Right atrium auricular region (tissue), 2 donors: ENCODE measurements at regions not wholly inside any gene's neighbourhood (a gene's known extent, or its start where the extent isn't known, plus 50 kb on each side); places are given as distances from the start of the nearest gene placed in this dataset.

ENCODE experiments used
- DNase-seq: peaks from one replicate; pipeline ENCODE4 v3.0.0-alpha.2; 2019; ENCODE audit warnings: low spot score
- H3K27ac ChIP-seq, 2 donors: fragments of 200-600 bp; sonication (generic); 1 replicate in 1 of 2; 2 replicates in 1 of 2; pipeline ENCODE4 v1.5.1; 2016 to 2019
- H3K27me3 ChIP-seq, 2 donors: fragments of 200-600 bp; sonication (generic); one replicate each; pipeline versions ENCODE4 v1.5.1 to v1.6.0; 2017 to 2019
- H3K36me3 ChIP-seq: fragments of 200-600 bp; sonication (generic); one replicate; pipeline ENCODE4 v1.5.1; 2016
- H3K4me1 ChIP-seq, 2 donors: fragments of 200-600 bp; sonication (generic); one replicate each; pipeline versions ENCODE4 v1.5.1 to v1.6.0; 2017 to 2019
- H3K4me3 ChIP-seq, 2 donors: fragments of 200-600 bp; sonication (generic); 1 replicate in 1 of 2; 2 replicates in 1 of 2; pipeline ENCODE4 v1.5.1; 2017 to 2019; ENCODE audit warnings: mild to moderate bottlenecking in 1 of 2, moderate library complexity in 1 of 2
- H3K9me3 ChIP-seq, 2 donors: fragments of 200-600 bp; sonication (generic); one replicate each; pipeline ENCODE4 v1.5.1; 2019
- CTCF ChIP-seq, 2 donors: fragments of 200-600 bp; sonication (generic); IDR thresholded peaks; one replicate each; pipeline ENCODE4 v1.5.1; 2019; ENCODE audit warnings: antibody characterized with exemption in 2 of 2

- Histone ChIP-seq H3K4me1 (peaks cover 0 to 7% of the 10 kb centered on the region in 2 donors), H3K36me3 (no peaks in the 10 kb centered on the region), H3K27me3 (no peaks in the 10 kb centered on the region), H3K27ac (no peak overlapping the region), H3K9me3 (peaks cover 0 to 13% of the 10 kb centered on the region in 2 donors), H3K4me3 (no peak overlapping the region)
- no peak for TF ChIP-seq CTCF (IDR thresholded peaks at IDR 0.05)
- no peak for DNase-seq
Measured at GRCh38 chr13:79772811-79773210, 291.9 kb downstream of the NDFIP2 start.

- Histone ChIP-seq H3K4me1 (peaks cover 0 to 7% of the 10 kb centered on the region in 2 donors), H3K9me3 (peaks cover 0 to 13% of the 10 kb centered on the region in 2 donors), H3K36me3 (no peaks in the 10 kb centered on the region), H3K4me3 (no peak overlapping the region), H3K27me3 (no peaks in the 10 kb centered on the region), H3K27ac (no peak overlapping the region)
- TF ChIP-seq CTCF (IDR thresholded peaks at IDR 0.05): no peak
- DNase-seq: no peak
Measured at GRCh38 chr13:79771493-79771892, 290.5 kb downstream of the NDFIP2 start.

- no peaks in the 10 kb centered on the region for H3K4me1 ChIP-seq
- H3K4me3 ChIP-seq: no peak overlapping the region
- H3K27ac ChIP-seq: no peak overlapping the region
- H3K36me3 ChIP-seq: no peaks in the 10 kb centered on the region
- no peaks in the 10 kb centered on the region for H3K27me3 ChIP-seq
- peaks cover 0 to 13% of the 10 kb centered on the region in 2 donors for H3K9me3 ChIP-seq
- no peak for DNase-seq
- no peak for TF ChIP-seq CTCF (IDR thresholded peaks at IDR 0.05)
Measured at GRCh38 chr13:79770056-79770455, 289.1 kb downstream of the NDFIP2 start.

- H3K27ac ChIP-seq: no peak overlapping the region
- H3K27me3 ChIP-seq: no peaks in the 10 kb centered on the region
- no peak for DNase-seq
- H3K4me1 ChIP-seq: no peaks in the 10 kb centered on the region
- TF ChIP-seq CTCF (IDR thresholded peaks at IDR 0.05): no peak
- H3K36me3 ChIP-seq: no peaks in the 10 kb centered on the region
- no peak overlapping the region for H3K4me3 ChIP-seq
- peaks cover 0 to 12% of the 10 kb centered on the region in 2 donors for H3K9me3 ChIP-seq
Measured at GRCh38 chr13:79767126-79767525, 286.2 kb downstream of the NDFIP2 start.

DNA sequence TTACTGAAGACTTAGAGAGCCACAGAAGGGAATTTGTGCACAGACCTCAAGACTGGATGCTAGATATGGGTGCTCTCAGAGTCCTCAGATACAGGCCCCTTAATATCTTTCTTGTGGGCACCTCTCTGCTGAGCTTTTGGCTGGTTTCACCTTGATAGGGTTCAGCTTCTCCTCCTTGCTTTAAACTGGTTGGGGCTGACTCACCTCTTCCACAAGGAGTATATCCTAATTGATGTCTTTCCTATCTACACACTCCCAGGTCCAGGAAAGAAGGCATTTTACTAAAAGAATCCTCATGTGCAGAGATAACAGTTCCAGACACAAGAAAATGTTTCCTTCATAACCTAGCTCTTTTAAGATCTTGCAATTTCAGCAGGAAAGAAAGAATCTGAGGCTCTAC lies 284.4 kb downstream of the NDFIP2 start:
- Histone ChIP-seq H3K27me3 (no peaks in the 10 kb centered on the region), H3K4me1 (no peaks in the 10 kb centered on the region), H3K36me3 (no peaks in the 10 kb centered on the region), H3K27ac (no peak overlapping the region), H3K4me3 (no peak overlapping the region), H3K9me3 (no peaks in the 10 kb centered on the region)
- no peak for TF ChIP-seq CTCF (IDR thresholded peaks at IDR 0.05)
- no peak for DNase-seq

- no peaks in the 10 kb centered on the region for H3K9me3 ChIP-seq
- TF ChIP-seq CTCF (IDR thresholded peaks at IDR 0.05): no peak
- H3K36me3 ChIP-seq: no peaks in the 10 kb centered on the region
- peak overlapping the region; percentile 50 to 73 for H3K27ac ChIP-seq
- H3K27me3 ChIP-seq: no peaks in the 10 kb centered on the region
- DNase-seq: peak; percentile 78
- H3K4me1 ChIP-seq: peaks cover 0 to 23% of the 10 kb centered on the region in 2 donors
- no peak overlapping the region for H3K4me3 ChIP-seq
Measured at GRCh38 chr13:79749984-79750551, 269.1 kb downstream of the NDFIP2 start.
